PC-9 (cell line): ENCODE measurements at regions not wholly inside any gene's neighbourhood (a gene's known extent, or its start where the extent isn't known, plus 50 kb on each side); places are given as distances from the start of the nearest gene placed in this dataset.

Source experiments
- CTCF ChIP-seq: fragments of 200-600 bp; sonication (generic); conservative IDR thresholded peaks from 2 replicates; pipeline ENCODE4 v1.6.1; 2017; ENCODE audit warnings: mixed run types, antibody characterized with exemption, mild to moderate bottlenecking, moderate library complexity
- EZH2 ChIP-seq: fragments of 200-600 bp; sonication (generic); IDR thresholded peaks from 2 replicates; pipeline ENCODE4 v1.8.0; 2017; ENCODE audit warnings: antibody characterized with exemption, low read depth

GRCh38 chr15:31964586-31965307, 65.6 kb upstream of the CHRNA7 start:
- TF ChIP-seq CTCF, result no peak
- no peak for TF ChIP-seq EZH2
